ENCODE measurements at regions not wholly inside any gene's neighbourhood (a gene's known extent, or its start where the extent isn't known, plus 50 kb on each side); places are given as distances from the start of the nearest gene placed in this dataset.

GRCh38 chr17:77693776-77694175 lies 264.7 kb upstream of the TNRC6C start:
- no peak for DNase-seq

- no peak for DNase-seq
These were observed 263.8 kb upstream of the TNRC6C start for GRCh38 chr17:77694391-77695363.

- no peak for DNase-seq
These were observed 263.1 kb upstream of the TNRC6C start for GRCh38 chr17:77695386-77695785.

- no peak for DNase-seq
These were observed 262.3 kb upstream of the TNRC6C start for GRCh38 chr17:77696151-77696720.

GRCh38 chr17:77696721-77697460 lies 261.6 kb upstream of the TNRC6C start:
- DNase-seq: peak in 1 of 2 experiments; percentile 34

- no peak for DNase-seq
These were observed 260.8 kb upstream of the TNRC6C start for GRCh38 chr17:77697480-77698400.

- DNase-seq: peak in 1 of 2 experiments; percentile 68
These were observed 259.4 kb upstream of the TNRC6C start for GRCh38 chr17:77698903-77699623.

GRCh38 chr17:77700165-77700881 lies 258.2 kb upstream of the TNRC6C start:
- peak; percentile 77 to 95 for DNase-seq

- DNase-seq: no peak
These were observed 256.5 kb upstream of the TNRC6C start for GRCh38 chr17:77701996-77702395.

- no peak for DNase-seq
These were observed 254.3 kb upstream of the TNRC6C start for GRCh38 chr17:77704048-77704815.

- no peak for DNase-seq
These were observed 251.6 kb upstream of the TNRC6C start for GRCh38 chr17:77706938-77707337.

GRCh38 chr17:77707546-77707945 lies 251.0 kb upstream of the TNRC6C start:
- no peak for DNase-seq

GRCh38 chr17:77708049-77708448 lies 250.5 kb upstream of the TNRC6C start:
- peak; percentile 27 to 62 for DNase-seq

GRCh38 chr17:77708936-77709335 lies 249.6 kb upstream of the TNRC6C start:
- no peak for DNase-seq

GRCh38 chr17:77709594-77709993 lies 248.9 kb upstream of the TNRC6C start:
- no peak for DNase-seq

- DNase-seq: no peak
These were observed 245.9 kb upstream of the TNRC6C start for GRCh38 chr17:77712578-77712977.

- peak; percentile 35 to 75 for DNase-seq
These were observed 242.1 kb upstream of the TNRC6C start for GRCh38 chr17:77716289-77716926.

GRCh38 chr17:77717941-77718668 lies 240.4 kb upstream of the TNRC6C start:
- no peak for DNase-seq

GRCh38 chr17:77718669-77718961 lies 239.9 kb upstream of the TNRC6C start:
- no peak for DNase-seq

All from NCI-H524 (cell line).